ENCODE measurements at regions not wholly inside any gene's neighbourhood (a gene's known extent, or its start where the extent isn't known, plus 50 kb on each side); places are given as distances from the start of the nearest gene placed in this dataset.

GRCh38 chr6:167768471-167769215 lies 58.1 kb upstream of the AFDN start:
- TF ChIP-seq POLR2AphosphoS5 (IDR thresholded peaks at IDR 0.05) (no peak), POLR2A (IDR thresholded peaks at IDR 0.05) (no peak)
- TF ChIP-seq, protein P1, sequence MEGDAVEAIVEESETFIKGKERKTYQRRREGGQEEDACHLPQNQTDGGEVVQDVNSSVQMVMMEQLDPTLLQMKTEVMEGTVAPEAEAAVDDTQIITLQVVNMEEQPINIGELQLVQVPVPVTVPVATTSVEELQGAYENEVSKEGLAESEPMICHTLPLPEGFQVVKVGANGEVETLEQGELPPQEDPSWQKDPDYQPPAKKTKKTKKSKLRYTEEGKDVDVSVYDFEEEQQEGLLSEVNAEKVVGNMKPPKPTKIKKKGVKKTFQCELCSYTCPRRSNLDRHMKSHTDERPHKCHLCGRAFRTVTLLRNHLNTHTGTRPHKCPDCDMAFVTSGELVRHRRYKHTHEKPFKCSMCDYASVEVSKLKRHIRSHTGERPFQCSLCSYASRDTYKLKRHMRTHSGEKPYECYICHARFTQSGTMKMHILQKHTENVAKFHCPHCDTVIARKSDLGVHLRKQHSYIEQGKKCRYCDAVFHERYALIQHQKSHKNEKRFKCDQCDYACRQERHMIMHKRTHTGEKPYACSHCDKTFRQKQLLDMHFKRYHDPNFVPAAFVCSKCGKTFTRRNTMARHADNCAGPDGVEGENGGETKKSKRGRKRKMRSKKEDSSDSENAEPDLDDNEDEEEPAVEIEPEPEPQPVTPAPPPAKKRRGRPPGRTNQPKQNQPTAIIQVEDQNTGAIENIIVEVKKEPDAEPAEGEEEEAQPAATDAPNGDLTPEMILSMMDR (IDR thresholded peaks at IDR 0.05): no peak
